K562 (cell line): ENCODE measurements at regions not wholly inside any gene's neighbourhood (a gene's known extent, or its start where the extent isn't known, plus 50 kb on each side); places are given as distances from the start of the nearest gene placed in this dataset.

Experiments used
- C11orf30 ChIP-seq: fragments of 450-650 bp; IDR thresholded peaks from 2 replicates; pipeline ENCODE4 v1.6.1; 2016; ENCODE audit warnings: low read depth, mild to moderate bottlenecking
- GABPA ChIP-seq: fragments of 200-800 bp; sonication (Bioruptor generic); conservative IDR thresholded peaks from 2 replicates; pipeline ENCODE4 v1.6.1; 2016; ENCODE audit warnings: low read depth, missing genetic modification characterization, missing compliant biosample characterization
- L3MBTL2 ChIP-seq: fragments of 450-650 bp; IDR thresholded peaks from 2 replicates; pipeline ENCODE4 v1.6.1; 2016; ENCODE audit warnings: mild to moderate bottlenecking, moderate library complexity
- MAFG ChIP-seq: fragments of 450-650 bp; conservative IDR thresholded peaks from 2 replicates; pipeline ENCODE4 v1.6.1; 2016; ENCODE audit warnings: missing genetic modification characterization, missing compliant biosample characterization
- MAFK ChIP-seq: IDR thresholded peaks from 2 replicates; pipeline ENCODE4 v1.6.1; 2011; ENCODE audit warnings: low read length, improper control_type of control experiment
- MTA3 ChIP-seq: fragments of 450-650 bp; formaldehyde crosslinking; IDR thresholded peaks from 2 replicates; pipeline ENCODE4 v1.6.1; 2017; ENCODE audit warnings: mild to moderate bottlenecking, borderline replicate concordance
- MYC ChIP-seq, 2 experiments: fragments of 250-450 bp in 1 of 2; sonication (Bioruptor Pico) in 1 of 2; IDR thresholded peaks; 2 replicates each; pipeline versions ENCODE4 v1.5.1 to v1.6.1; 2012 to 2021; ENCODE audit warnings: low read depth in 2 of 2, borderline replicate concordance in 1 of 2, improper control_type of control experiment in 1 of 2, low read length in 1 of 2, mild to moderate bottlenecking in 1 of 2, moderate library complexity in 1 of 2
- NCOR1 ChIP-seq: fragments of 450-650 bp; IDR thresholded peaks from 2 replicates; pipeline ENCODE4 v1.6.1; 2016; ENCODE audit warnings: mild to moderate bottlenecking, moderate library complexity
- NELFE ChIP-seq: IDR thresholded peaks from 2 replicates; pipeline ENCODE4 v1.6.1; 2011; ENCODE audit warnings: mild to moderate bottlenecking; ENCODE audit not compliant: insufficient read depth, insufficient read length
- NR2C1 ChIP-seq, 2 experiments: fragments of 450-650 bp; IDR thresholded peaks; 2 replicates each; pipeline ENCODE4 v1.6.1; 2017; ENCODE audit warnings: mild to moderate bottlenecking in 2 of 2, antibody characterized with exemption in 1 of 2, inconsistent platforms in 1 of 2, missing compliant biosample characterization in 1 of 2, missing genetic modification characterization in 1 of 2
- NR4A1 ChIP-seq, 2 experiments: fragments of 250-450 bp in 1 of 2; fragments of 450-650 bp in 1 of 2; sonication (Bioruptor Pico) in 1 of 2; IDR thresholded peaks; 2 replicates each; pipeline versions ENCODE4 v1.4.0 to v1.6.1; 2016 to 2020; ENCODE audit warnings: mild to moderate bottlenecking in 2 of 2, missing compliant biosample characterization in 1 of 2, missing genetic modification characterization in 1 of 2, moderate library complexity in 1 of 2
- PURB ChIP-seq: sonication (generic); formaldehyde crosslinking; IDR thresholded peaks from 2 replicates; pipeline ENCODE4 v1.9.0; 2021; ENCODE audit warnings: low read depth, mild to moderate bottlenecking, missing genetic modification reagents
- SMAD1 ChIP-seq: fragments of 150-350 bp; IDR thresholded peaks from 2 replicates; pipeline ENCODE4 v1.6.1; 2014; ENCODE audit warnings: low read length, low read depth; ENCODE audit not compliant: partially characterized antibody
- SMC3 ChIP-seq: conservative IDR thresholded peaks from 2 replicates; pipeline ENCODE4 v1.6.1; 2011; ENCODE audit warnings: low read depth, low read length, improper control_type of control experiment; ENCODE audit not compliant: insufficient read depth
- SREBF1 ChIP-seq: fragments of 150-350 bp; IDR thresholded peaks from 2 replicates; pipeline ENCODE4 v1.6.1; 2014; ENCODE audit warnings: antibody characterized with exemption, low read depth, low read length, borderline replicate concordance
- SRSF9 ChIP-seq: fragments of 200-400 bp; formaldehyde crosslinking; IDR thresholded peaks from 2 replicates; pipeline ENCODE4 v1.6.1; 2017; ENCODE audit warnings: low read depth, low read length, borderline replicate concordance
- USF1 ChIP-seq: sonication (generic); formaldehyde crosslinking; IDR thresholded peaks from 2 replicates; pipeline ENCODE4 v1.9.0; 2022; ENCODE audit warnings: mild to moderate bottlenecking, missing genetic modification reagents
- ZNF197 ChIP-seq: fragments of 200-800 bp; sonication (Bioruptor generic); IDR thresholded peaks from 2 replicates; pipeline ENCODE4 v1.6.1; 2016; ENCODE audit warnings: low read depth, missing genetic modification characterization, missing compliant biosample characterization
- ZNF41 ChIP-seq: fragments of 250-450 bp; sonication (Bioruptor Pico); conservative IDR thresholded peaks from 2 replicates; pipeline ENCODE4 v1.4.0; 2020; ENCODE audit warnings: mild to moderate bottlenecking
- ZNF695 ChIP-seq: fragments of 450-650 bp; formaldehyde crosslinking; IDR thresholded peaks from 2 replicates; pipeline ENCODE4 v1.4.0; 2020; ENCODE audit warnings: mild to moderate bottlenecking, moderate library complexity
- ZNF77 ChIP-seq: fragments of 250-450 bp; sonication (Bioruptor Pico); IDR thresholded peaks from 2 replicates; pipeline ENCODE4 v1.5.0; 2020
- TF ChIP-seq, protein P1 (sequence below), 2 experiments: fragments of 450-650 bp in 1 of 2; sonication (generic) in 1 of 2; formaldehyde crosslinking; conservative IDR thresholded peaks; 2 replicates each; pipeline versions ENCODE4 v1.4.0 to v1.8.1; 2020 to 2022; ENCODE audit warnings: mild to moderate bottlenecking in 1 of 2, missing genetic modification reagents in 1 of 2
- TF ChIP-seq, protein P2 (sequence below), 2 experiments: fragments of 450-650 bp; IDR thresholded peaks; 2 replicates each; pipeline ENCODE4 v1.6.1; 2018; ENCODE audit warnings: mild to moderate bottlenecking in 2 of 2, low read depth in 1 of 2; ENCODE audit not compliant: partially characterized antibody in 2 of 2

DNA sequence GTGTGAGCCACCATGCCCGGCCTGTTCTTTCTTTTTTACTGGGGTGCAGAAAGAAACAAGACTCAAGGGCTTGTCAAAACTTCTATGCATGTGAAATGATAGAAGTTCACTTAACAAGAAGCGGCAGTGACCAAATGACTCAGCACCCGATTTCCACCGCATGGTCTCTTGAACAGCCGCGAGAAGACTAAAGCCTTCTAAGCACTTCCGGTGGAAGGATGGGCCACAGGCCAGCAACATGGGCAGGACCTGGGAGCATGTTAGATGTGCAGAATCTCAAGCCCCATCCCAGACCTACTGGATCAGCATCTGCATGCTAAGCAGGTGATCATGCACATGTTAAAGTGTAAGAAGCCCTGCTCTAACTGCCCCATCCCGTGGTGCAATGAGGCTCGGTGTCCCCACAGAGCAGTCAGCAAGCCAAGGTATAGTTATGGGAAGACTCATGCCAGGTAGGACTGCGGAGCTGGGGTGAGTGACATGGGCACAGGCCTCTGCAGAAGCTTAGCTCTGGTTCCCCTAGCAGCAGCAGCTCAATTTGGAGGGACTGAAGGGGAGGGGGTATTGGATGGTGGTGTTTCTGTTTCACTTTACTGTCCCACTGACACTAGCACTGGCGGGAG is 88.5 kb upstream of the HNF1B start (continued):
- TF ChIP-seq NR2C1 (IDR thresholded peaks at IDR 0.05) (no peak), NR2C1 (tag; IDR thresholded peaks at IDR 0.05) (no peak), NELFE (no peak), C11orf30 (peak; percentile 75), PURB (CRISPR knock-in tag) (no peak), SMAD1 (no peak), NR4A1 (CRISPR knock-in tag; IDR thresholded peaks at IDR 0.05) (no peak), NR4A1 (tag; IDR thresholded peaks at IDR 0.05) (no peak), NCOR1 (no peak), MTA3 (no peak), SRSF9 (no peak), USF1 (CRISPR knock-in tag) (no peak), SMC3 (no peak), MAFG (tag) (peak; percentile 57; the same call in 1 of the 2 replicates), L3MBTL2 (peak; percentile 78), MYC (IDR thresholded peaks at IDR 0.05; ENCODE audit: low read depth, low read length) (peak; percentile 39; the same call in 1 of the 2 replicates), MYC (CRISPR knock-in tag; IDR thresholded peaks at IDR 0.05; ENCODE audit: borderline replicate concordance, low read depth) (no peak), ZNF695 (no peak), GABPA (tag) (peak; percentile 61), ZNF41 (CRISPR knock-in tag) (no peak), SREBF1 (no peak), ZNF77 (CRISPR knock-in tag) (no peak), MAFK (peak; percentile 31), ZNF197 (no peak)
- TF ChIP-seq, protein P1, sequence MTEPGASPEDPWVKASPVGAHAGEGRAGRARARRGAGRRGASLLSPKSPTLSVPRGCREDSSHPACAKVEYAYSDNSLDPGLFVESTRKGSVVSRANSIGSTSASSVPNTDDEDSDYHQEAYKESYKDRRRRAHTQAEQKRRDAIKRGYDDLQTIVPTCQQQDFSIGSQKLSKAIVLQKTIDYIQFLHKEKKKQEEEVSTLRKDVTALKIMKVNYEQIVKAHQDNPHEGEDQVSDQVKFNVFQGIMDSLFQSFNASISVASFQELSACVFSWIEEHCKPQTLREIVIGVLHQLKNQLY (CRISPR knock-in tag; conservative IDR thresholded peaks at IDR 0.05), result no peak
- TF ChIP-seq, protein P2, sequence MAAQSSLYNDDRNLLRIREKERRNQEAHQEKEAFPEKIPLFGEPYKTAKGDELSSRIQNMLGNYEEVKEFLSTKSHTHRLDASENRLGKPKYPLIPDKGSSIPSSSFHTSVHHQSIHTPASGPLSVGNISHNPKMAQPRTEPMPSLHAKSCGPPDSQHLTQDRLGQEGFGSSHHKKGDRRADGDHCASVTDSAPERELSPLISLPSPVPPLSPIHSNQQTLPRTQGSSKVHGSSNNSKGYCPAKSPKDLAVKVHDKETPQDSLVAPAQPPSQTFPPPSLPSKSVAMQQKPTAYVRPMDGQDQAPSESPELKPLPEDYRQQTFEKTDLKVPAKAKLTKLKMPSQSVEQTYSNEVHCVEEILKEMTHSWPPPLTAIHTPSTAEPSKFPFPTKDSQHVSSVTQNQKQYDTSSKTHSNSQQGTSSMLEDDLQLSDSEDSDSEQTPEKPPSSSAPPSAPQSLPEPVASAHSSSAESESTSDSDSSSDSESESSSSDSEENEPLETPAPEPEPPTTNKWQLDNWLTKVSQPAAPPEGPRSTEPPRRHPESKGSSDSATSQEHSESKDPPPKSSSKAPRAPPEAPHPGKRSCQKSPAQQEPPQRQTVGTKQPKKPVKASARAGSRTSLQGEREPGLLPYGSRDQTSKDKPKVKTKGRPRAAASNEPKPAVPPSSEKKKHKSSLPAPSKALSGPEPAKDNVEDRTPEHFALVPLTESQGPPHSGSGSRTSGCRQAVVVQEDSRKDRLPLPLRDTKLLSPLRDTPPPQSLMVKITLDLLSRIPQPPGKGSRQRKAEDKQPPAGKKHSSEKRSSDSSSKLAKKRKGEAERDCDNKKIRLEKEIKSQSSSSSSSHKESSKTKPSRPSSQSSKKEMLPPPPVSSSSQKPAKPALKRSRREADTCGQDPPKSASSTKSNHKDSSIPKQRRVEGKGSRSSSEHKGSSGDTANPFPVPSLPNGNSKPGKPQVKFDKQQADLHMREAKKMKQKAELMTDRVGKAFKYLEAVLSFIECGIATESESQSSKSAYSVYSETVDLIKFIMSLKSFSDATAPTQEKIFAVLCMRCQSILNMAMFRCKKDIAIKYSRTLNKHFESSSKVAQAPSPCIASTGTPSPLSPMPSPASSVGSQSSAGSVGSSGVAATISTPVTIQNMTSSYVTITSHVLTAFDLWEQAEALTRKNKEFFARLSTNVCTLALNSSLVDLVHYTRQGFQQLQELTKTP (IDR thresholded peaks at IDR 0.05; ENCODE audit: low read depth in 1 of 2, partially characterized antibody in 2 of 2), result no peak
